GM06990 (cell line): ENCODE measurements at regions not wholly inside any gene's neighbourhood (a gene's known extent, or its start where the extent isn't known, plus 50 kb on each side); places are given as distances from the start of the nearest gene placed in this dataset.
"Not testable (repeated sequence)": the region's sequence is repeated elsewhere in the genome, so short reads cannot be mapped to it uniquely, and the experiment has no call there.

ENCODE experiments used
- DNase-seq: peaks from one replicate; pipeline ENCODE4 v3.0.0-alpha.2; 2011; ENCODE audit not compliant: insufficient read length; ENCODE audit errors: extremely low read depth
- H3K27me3 ChIP-seq: replicated peaks from 2 replicates; pipeline ENCODE4 v1.6.0; 2011; ENCODE audit warnings: low read length; ENCODE audit not compliant: control insufficient read depth, insufficient read depth
- H3K36me3 ChIP-seq: 2 replicates; pipeline ENCODE4 v1.5.1; 2011; ENCODE audit warnings: low read length; ENCODE audit not compliant: control insufficient read depth, insufficient read depth
- H3K4me3 ChIP-seq: replicated peaks from 2 replicates; pipeline ENCODE4 v1.5.1; 2011; ENCODE audit warnings: low read depth, mild to moderate bottlenecking, control low read depth, low read length
- CTCF ChIP-seq: IDR thresholded peaks from 2 replicates; pipeline ENCODE4 v1.5.1; 2011; ENCODE audit warnings: low read length, control low read depth, mild to moderate bottlenecking, inconsistent platforms; ENCODE audit not compliant: insufficient read depth, poor library complexity, severe bottlenecking

- H3K27me3 ChIP-seq: no peaks in the 10 kb centered on the region
- no peaks in the 10 kb centered on the region for H3K36me3 ChIP-seq
- H3K4me3 ChIP-seq: no peak overlapping the region
- no peak for TF ChIP-seq CTCF
- no peak for DNase-seq
Measured at GRCh38 chr3:197364410-197365071, 66.1 kb upstream of the DLG1 start.

- TF ChIP-seq CTCF: no peak
- no peak for DNase-seq
Measured at GRCh38 chr3:197363553-197364409, 65.4 kb upstream of the DLG1 start.

DNA sequence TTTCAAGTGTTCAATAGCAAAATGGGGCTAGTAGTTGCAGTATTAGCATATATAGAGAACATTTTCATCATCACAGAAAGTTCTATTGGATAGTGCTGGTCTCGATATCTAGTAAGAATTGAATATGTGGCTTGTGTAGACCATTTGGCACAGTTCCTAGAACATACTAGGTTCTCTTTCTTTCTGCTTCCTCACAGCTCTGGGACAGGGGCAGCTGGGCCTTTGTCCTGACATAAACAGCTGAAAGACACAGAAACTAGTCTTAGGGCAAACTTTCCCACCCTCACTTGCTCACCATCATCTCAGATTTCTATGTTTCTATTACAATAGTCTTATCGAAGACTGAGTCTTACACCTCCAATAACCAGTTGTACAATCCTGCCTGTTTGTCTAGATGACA lies 63.7 kb upstream of the DLG1 start:
- DNase-seq: no peak
- TF ChIP-seq CTCF: no peak
- Histone ChIP-seq H3K36me3 (no peaks in the 10 kb centered on the region), H3K27me3 (no peaks in the 10 kb centered on the region), H3K4me3 (no peak overlapping the region)

More at GRCh38 chr3:197363553-197364409, 65.4 kb upstream of the DLG1 start:
- no peaks in the 10 kb centered on the region for H3K36me3 ChIP-seq
- no peaks in the 10 kb centered on the region for H3K27me3 ChIP-seq
- H3K4me3 ChIP-seq: no peak overlapping the region

- H3K27me3 ChIP-seq, DNase-seq, H3K36me3 ChIP-seq, H3K4me3 ChIP-seq: not testable (repeated sequence)
Measured at GRCh38 chr3:197360095-197360494, 61.7 kb upstream of the DLG1 start.

DNA sequence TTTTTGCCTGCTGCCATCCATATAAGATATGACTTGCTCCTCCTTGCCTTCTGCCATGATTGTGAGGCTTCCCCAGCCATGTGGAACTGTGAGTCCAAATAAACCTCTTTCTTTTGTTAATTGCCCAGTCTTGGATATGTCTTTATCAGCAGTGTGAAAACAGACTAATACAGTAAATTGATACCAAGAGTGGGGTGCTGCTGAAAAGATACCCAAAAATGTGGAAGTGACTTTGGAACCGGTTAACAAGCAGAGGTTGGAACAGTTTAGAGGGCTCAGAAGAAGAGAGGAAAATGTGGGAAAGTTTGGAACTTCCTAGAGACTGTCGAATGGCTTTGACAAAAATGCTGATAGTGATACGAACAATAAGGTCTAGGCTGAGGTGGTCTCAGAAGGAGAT lies 61.1 kb upstream of the DLG1 start:
- not testable (repeated sequence) for H3K27me3 ChIP-seq, H3K36me3 ChIP-seq

GRCh38 chr3:197356741-197357140 lies 58.3 kb upstream of the DLG1 start:
- H3K36me3 ChIP-seq: no peaks in the 10 kb centered on the region
- TF ChIP-seq CTCF: no peak

More for the DNA sequence above, 61.1 kb upstream of the DLG1 start:
- not testable (repeated sequence) for DNase-seq, H3K4me3 ChIP-seq

More at GRCh38 chr3:197356741-197357140, 58.3 kb upstream of the DLG1 start:
- H3K27me3 ChIP-seq: no peaks in the 10 kb centered on the region
- no peak overlapping the region for H3K4me3 ChIP-seq
- DNase-seq: no peak
